GM12878 (cell line): ENCODE measurements at regions not wholly inside any gene's neighbourhood (a gene's known extent, or its start where the extent isn't known, plus 50 kb on each side); places are given as distances from the start of the nearest gene placed in this dataset.

Experiments
- BCLAF1 ChIP-seq: fragments of 450-650 bp; IDR thresholded peaks from 2 replicates; pipeline ENCODE4 v1.6.1; 2017; ENCODE audit warnings: antibody characterized with exemption, mild to moderate bottlenecking, moderate library complexity
- CTCF ChIP-seq, 3 experiments: IDR thresholded peaks in 2 of 3; conservative IDR thresholded peaks in 1 of 3; 2 replicates each; pipeline ENCODE4 v1.5.1; 2011; ENCODE audit warnings: low read depth in 3 of 3, low read length in 3 of 3, mild to moderate bottlenecking in 3 of 3, control low read depth in 2 of 3, moderate library complexity in 2 of 3, inconsistent platforms in 1 of 3, mixed read lengths in 1 of 3; ENCODE audit not compliant: control insufficient read depth in 2 of 3, insufficient read depth in 1 of 3; ENCODE audit errors: extremely low read depth in 1 of 3
- POLR2A ChIP-seq: IDR thresholded peaks from 2 replicates; pipeline ENCODE4 v1.6.1; 2011; ENCODE audit warnings: low read depth, mild to moderate bottlenecking, low read length
- ZSCAN29 ChIP-seq: fragments of 450-650 bp; IDR thresholded peaks from 2 replicates; pipeline ENCODE4 v1.6.1; 2017; ENCODE audit warnings: mild to moderate bottlenecking, moderate library complexity

GRCh38 chr5:129395247-129395646 is 64.9 kb upstream of the ADAMTS19 start:
- TF ChIP-seq CTCF (IDR thresholded peaks at IDR 0.05 in 2 of 3, conservative IDR thresholded peaks at IDR 0.05 in 1 of 3; ENCODE audit: control insufficient read depth in 2 of 3, extremely low read depth in 1 of 3, insufficient read depth in 1 of 3, low read depth in 3 of 3, low read length in 3 of 3) (no peak), ZSCAN29 (no peak), POLR2A (no peak), BCLAF1 (no peak)
